ENCODE measurements at regions not wholly inside any gene's neighbourhood (a gene's known extent, or its start where the extent isn't known, plus 50 kb on each side); places are given as distances from the start of the nearest gene placed in this dataset.
"Not testable (repeated sequence)": the region's sequence is repeated elsewhere in the genome, so short reads cannot be mapped to it uniquely, and the experiment has no call there.

DNA sequence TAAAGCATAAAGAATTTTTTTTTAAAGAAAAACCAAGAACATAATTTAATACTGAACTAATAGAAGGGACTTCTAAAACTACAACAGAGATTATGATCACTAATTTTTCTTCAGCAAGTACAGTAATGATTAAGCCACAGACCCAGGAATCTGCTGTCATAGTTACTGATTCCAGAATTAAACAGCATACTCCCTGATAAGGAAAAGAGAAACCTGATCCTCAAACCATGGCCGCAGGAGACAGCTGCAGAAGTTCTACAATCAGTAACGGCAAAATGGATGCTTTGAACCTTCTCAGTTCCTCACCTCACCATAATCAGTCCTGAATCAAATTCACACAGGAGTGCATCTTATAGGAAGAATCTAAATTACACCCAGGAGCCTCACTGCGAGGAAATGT is 939.0 kb upstream of the SLITRK1 start:
- Histone ChIP-seq H3K4me1 (replicated peaks in 1 of 2) (peaks cover 0 to 7% of the 10 kb centered on the region in 2 donors), H3K27ac (no peak overlapping the region), H3K4me3 (no peak overlapping the region)
- 0 to 89% (median 82%) methylated on average over 1 to 3 of the region's 3 CpGs for WGBS, 10 experiments
- no peak for ATAC-seq (replicated peaks in 6 of 8)
- in situ Hi-C loops (cut with MboI; ENCODE audit: low pct_unique_long_range_greater_than_20kb in 2 of 9, low sequenced_read_pairs in 9 of 9, unreplicated experiment in 9 of 9): no loop called here

DNA sequence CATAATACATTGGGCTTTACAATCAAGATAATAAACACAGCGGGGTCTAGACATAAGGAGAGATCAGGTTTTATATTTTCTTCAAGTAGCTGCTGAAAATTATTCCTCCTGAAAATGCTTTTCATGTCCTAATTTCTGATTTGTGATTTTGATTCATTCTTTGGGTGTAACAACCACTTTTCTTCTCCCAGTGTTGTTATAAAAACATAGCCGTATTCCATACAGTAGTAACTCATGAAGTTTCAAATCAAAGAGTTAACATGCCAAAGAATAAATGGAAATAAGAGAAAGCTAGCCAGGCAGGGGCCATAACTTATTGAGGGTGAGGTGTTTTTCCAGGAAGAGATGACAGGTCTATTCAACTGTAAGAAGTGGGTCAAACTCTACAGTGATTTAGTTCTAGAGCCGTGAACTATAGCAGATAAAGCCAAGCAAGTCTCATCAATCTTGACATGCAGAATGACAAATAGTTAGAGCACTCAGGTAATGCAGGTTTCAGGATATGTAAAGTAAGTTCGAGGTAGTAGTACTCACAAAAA is 934.4 kb upstream of the SLITRK1 start:
- no peak overlapping the region for H3K4me3 ChIP-seq
- peaks cover 0 to 12% of the 10 kb centered on the region in 2 donors for H3K4me1 ChIP-seq (replicated peaks in 1 of 2)
- in situ Hi-C loops (cut with MboI; ENCODE audit: low pct_unique_long_range_greater_than_20kb in 2 of 9, low sequenced_read_pairs in 9 of 9, unreplicated experiment in 9 of 9): no loop called here
- H3K27ac ChIP-seq: no peak overlapping the region
- peak in 5 of 8 experiments; percentile 40 to 82 (median 73) for ATAC-seq (replicated peaks in 6 of 8)
- WGBS, 10 experiments: 0 to 83% (median 48%) methylated on average over 2 to 4 of the region's 4 CpGs

GRCh38 chr13:84812789-84813188 is 930.5 kb upstream of the SLITRK1 start:
- H3K4me1 ChIP-seq (replicated peaks in 1 of 2): peaks cover 0 to 12% of the 10 kb centered on the region in 2 donors
- 46 to 96% (median 84%) methylated on average over 1 to 3 of the region's 3 CpGs; no CpG with 5 or more reads in 1 of the 10 experiments for WGBS, 10 experiments
- no peak for ATAC-seq (replicated peaks in 6 of 8)
- H3K27ac ChIP-seq: no peak overlapping the region
- H3K4me3 ChIP-seq: no peak overlapping the region
- in situ Hi-C loops (cut with MboI; ENCODE audit: low pct_unique_long_range_greater_than_20kb in 2 of 9, low sequenced_read_pairs in 9 of 9, unreplicated experiment in 9 of 9): no loop called here

DNA sequence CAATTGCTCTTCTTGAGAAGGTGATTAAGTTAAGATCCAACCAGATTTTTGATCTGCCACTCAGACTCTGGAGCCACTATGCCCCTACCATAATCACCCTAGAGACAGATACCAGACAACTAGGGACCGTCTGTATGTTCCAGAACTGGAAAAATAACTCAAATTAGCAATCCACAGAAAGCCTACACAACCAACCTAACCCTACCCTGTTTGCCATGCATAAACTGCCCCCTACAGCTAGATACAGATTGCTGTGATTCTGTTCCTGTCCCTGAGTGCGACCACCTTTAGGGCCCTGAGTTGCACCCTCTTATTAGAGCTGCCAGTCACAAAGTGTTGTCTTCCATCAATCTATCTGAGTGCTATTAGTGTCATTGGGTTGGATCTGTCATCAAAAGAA is 929.8 kb upstream of the SLITRK1 start:
- no peak for ATAC-seq (replicated peaks in 6 of 8)
- in situ Hi-C loops (cut with MboI; ENCODE audit: low pct_unique_long_range_greater_than_20kb in 2 of 9, low sequenced_read_pairs in 9 of 9, unreplicated experiment in 9 of 9): no loop called here
- Histone ChIP-seq H3K4me1 (replicated peaks in 1 of 2) (peaks cover 0 to 12% of the 10 kb centered on the region in 2 donors), H3K27ac (no peak overlapping the region), H3K4me3 (no peak overlapping the region)
- WGBS, 10 experiments: 0 to 100% (median 80%) methylated on average over 1 to 2 of the region's 2 CpGs; no CpG with 5 or more reads in 2 of the 10 experiments

GRCh38 chr13:84810781-84811180 is 928.5 kb upstream of the SLITRK1 start:
- peak in 1 of 8 experiments; percentile 22 for ATAC-seq (replicated peaks in 6 of 8)
- no peak overlapping the region for H3K4me3 ChIP-seq
- in situ Hi-C loops (cut with MboI; ENCODE audit: low pct_unique_long_range_greater_than_20kb in 2 of 9, low sequenced_read_pairs in 9 of 9, unreplicated experiment in 9 of 9): no loop called here
- 0 to 68% (median 49%) methylated on average over 2 to 4 of the region's 4 CpGs for WGBS, 10 experiments
- H3K27ac ChIP-seq: no peak overlapping the region
- H3K4me1 ChIP-seq (replicated peaks in 1 of 2): peaks cover 0 to under 1% of the 10 kb centered on the region in 2 donors

GRCh38 chr13:84802073-84802472 is 919.8 kb upstream of the SLITRK1 start:
- no peak for ATAC-seq (replicated peaks in 6 of 8)
- in situ Hi-C loops (cut with MboI; ENCODE audit: low pct_unique_long_range_greater_than_20kb in 2 of 9, low sequenced_read_pairs in 9 of 9, unreplicated experiment in 9 of 9): no loop called here
- Histone ChIP-seq H3K27ac (no peak overlapping the region), H3K4me1 (replicated peaks in 1 of 2) (no peaks in the 10 kb centered on the region), H3K4me3 (no peak overlapping the region)

GRCh38 chr13:84784443-84785153 is 902.3 kb upstream of the SLITRK1 start:
- in situ Hi-C loops (cut with MboI; ENCODE audit: low pct_unique_long_range_greater_than_20kb in 2 of 9, low sequenced_read_pairs in 9 of 9, unreplicated experiment in 9 of 9): no loop called here

DNA sequence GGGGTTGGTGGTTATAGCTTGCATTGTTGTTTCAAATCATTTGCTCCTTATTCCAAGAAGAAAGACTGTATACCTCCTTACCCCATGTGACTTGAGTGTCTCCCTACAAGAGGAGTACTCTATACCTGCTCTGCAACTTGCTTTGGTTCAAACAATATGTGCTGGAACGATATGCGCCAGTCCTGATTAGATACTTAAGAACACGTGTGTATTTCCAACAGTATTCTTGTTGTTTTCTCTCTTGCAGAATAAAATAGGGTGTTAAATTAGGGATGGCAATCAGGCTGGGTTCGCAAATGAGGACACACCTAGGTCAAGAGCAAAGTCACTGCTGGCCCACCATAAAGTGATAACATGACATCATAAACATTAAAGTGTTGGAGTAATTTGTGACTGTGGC is 895.0 kb upstream of the SLITRK1 start:
- ATAC-seq (replicated peaks in 6 of 8): no peak
- H3K4me3 ChIP-seq: no peak overlapping the region
- H3K27ac ChIP-seq: no peak overlapping the region
- WGBS, 10 experiments: 14 to 100% (median 46%) methylated on average over 1 to 4 of the region's 4 CpGs; no CpG with 5 or more reads in 1 of the 10 experiments
- no peaks in the 10 kb centered on the region for H3K4me1 ChIP-seq (replicated peaks in 1 of 2)
- in situ Hi-C loops (cut with MboI; ENCODE audit: low pct_unique_long_range_greater_than_20kb in 2 of 9, low sequenced_read_pairs in 9 of 9, unreplicated experiment in 9 of 9): no loop called here

More at GRCh38 chr13:84784443-84785153, 902.3 kb upstream of the SLITRK1 start:
- Histone ChIP-seq H3K4me3 (no peak overlapping the region), H3K4me1 (replicated peaks in 1 of 2) (peaks cover 0 to 15% of the 10 kb centered on the region in 2 donors), H3K27ac (no peak overlapping the region)
- 0 to 67% (median 50%) methylated on average over 1 of the region's 1 CpG; no CpG with 5 or more reads in 1 of the 10 experiments for WGBS, 10 experiments
- ATAC-seq (replicated peaks in 6 of 8): peak in 5 of 8 experiments; percentile 60 to 93 (median 76)

GRCh38 chr13:84776593-84776992 is 894.3 kb upstream of the SLITRK1 start:
- WGBS, 10 experiments: 0 to 100% (median 80%) methylated on average over 1 to 2 of the region's 2 CpGs; no CpG with 5 or more reads in 2 of the 10 experiments
- Histone ChIP-seq H3K4me3 (no peak overlapping the region), H3K4me1 (replicated peaks in 1 of 2) (no peaks in the 10 kb centered on the region), H3K27ac (no peak overlapping the region)
- in situ Hi-C loops (cut with MboI; ENCODE audit: low pct_unique_long_range_greater_than_20kb in 2 of 9, low sequenced_read_pairs in 9 of 9, unreplicated experiment in 9 of 9): no loop called here
- no peak for ATAC-seq (replicated peaks in 6 of 8)

DNA sequence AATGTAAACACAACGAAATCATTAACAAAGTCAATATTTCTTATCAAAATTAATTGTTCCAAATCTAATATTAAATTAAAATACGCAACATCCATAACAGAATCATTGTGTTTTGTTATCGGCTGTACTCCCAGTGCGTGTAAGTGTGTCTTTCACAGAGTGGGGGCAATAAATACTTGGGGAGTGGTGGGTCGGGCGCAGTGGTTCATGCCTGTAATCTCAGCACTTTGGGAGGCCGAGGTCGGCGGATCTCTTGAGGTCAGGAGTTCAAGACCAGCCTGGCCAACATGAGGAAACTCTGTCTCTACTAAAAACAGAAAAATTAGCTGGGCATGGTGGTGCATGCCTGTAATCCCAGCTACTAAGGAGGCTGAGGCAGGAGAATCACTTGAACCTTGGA is 893.6 kb upstream of the SLITRK1 start:
- in situ Hi-C loops (cut with MboI; ENCODE audit: low pct_unique_long_range_greater_than_20kb in 2 of 9, low sequenced_read_pairs in 9 of 9, unreplicated experiment in 9 of 9): not testable (repeated sequence)

GRCh38 chr13:84774111-84774510 is 891.8 kb upstream of the SLITRK1 start:
- no peak for ATAC-seq (replicated peaks in 6 of 8)
- no peaks in the 10 kb centered on the region for H3K4me1 ChIP-seq (replicated peaks in 1 of 2)
- no peak overlapping the region for H3K4me3 ChIP-seq
- 0 to 94% (median 83%) methylated on average over 1 to 2 of the region's 2 CpGs; no CpG with 5 or more reads in 1 of the 10 experiments for WGBS, 10 experiments
- in situ Hi-C loops (cut with MboI; ENCODE audit: low pct_unique_long_range_greater_than_20kb in 2 of 9, low sequenced_read_pairs in 9 of 9, unreplicated experiment in 9 of 9): no loop called here
- no peak overlapping the region for H3K27ac ChIP-seq

More for the DNA sequence above, 893.6 kb upstream of the SLITRK1 start:
- not testable (repeated sequence) for H3K27ac ChIP-seq; H3K4me3 ChIP-seq; H3K4me1 ChIP-seq (replicated peaks in 1 of 2); ATAC-seq (replicated peaks in 6 of 8)
- 0 to 83% (median 31%) methylated on average over 1 to 7 of the region's 9 CpGs for WGBS, 10 experiments

GRCh38 chr13:84760956-84761355 is 878.7 kb upstream of the SLITRK1 start:
- Histone ChIP-seq H3K4me3 (no peak overlapping the region), H3K4me1 (replicated peaks in 1 of 2) (no peaks in the 10 kb centered on the region), H3K27ac (no peak overlapping the region)
- 11 to 100% (median 94%) methylated on average over 1 of the region's 1 CpG; no CpG with 5 or more reads in 2 of the 10 experiments for WGBS, 10 experiments
- ATAC-seq (replicated peaks in 6 of 8): no peak
- in situ Hi-C loops (cut with MboI; ENCODE audit: low pct_unique_long_range_greater_than_20kb in 2 of 9, low sequenced_read_pairs in 9 of 9, unreplicated experiment in 9 of 9): no loop called here

DNA sequence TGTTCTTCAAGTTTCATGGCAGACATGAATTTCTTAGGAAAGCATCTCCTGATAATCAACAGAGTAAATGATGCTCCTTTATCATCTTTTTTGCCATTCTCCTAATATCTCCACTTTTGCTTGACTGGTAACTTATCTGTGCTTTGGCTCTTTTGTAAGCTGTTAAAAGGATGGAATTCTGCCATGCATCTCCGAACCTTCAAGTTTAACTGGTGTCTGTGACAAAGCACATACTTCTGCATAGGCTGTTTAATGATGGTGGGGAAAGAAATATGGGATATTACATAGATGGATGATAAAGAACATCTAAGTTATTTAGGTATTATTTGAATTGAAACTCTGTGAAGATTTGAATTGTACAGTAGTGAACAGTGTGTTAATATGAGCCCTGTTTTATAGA is 866.9 kb upstream of the SLITRK1 start:
- no peak overlapping the region for H3K4me3 ChIP-seq
- H3K4me1 ChIP-seq (replicated peaks in 1 of 2): no peaks in the 10 kb centered on the region
- in situ Hi-C loops (cut with MboI; ENCODE audit: low pct_unique_long_range_greater_than_20kb in 2 of 9, low sequenced_read_pairs in 9 of 9, unreplicated experiment in 9 of 9): no loop called here
- WGBS, 10 experiments: 0 to 100% (median 56%) methylated on average over 1 of the region's 1 CpG; no CpG with 5 or more reads in 2 of the 10 experiments
- no peak for ATAC-seq (replicated peaks in 6 of 8)
- H3K27ac ChIP-seq: no peak overlapping the region

Measured in motor neuron (in vitro differentiated cells).